ENCODE measurements at regions not wholly inside any gene's neighbourhood (a gene's known extent, or its start where the extent isn't known, plus 50 kb on each side); places are given as distances from the start of the nearest gene placed in this dataset.

DNA sequence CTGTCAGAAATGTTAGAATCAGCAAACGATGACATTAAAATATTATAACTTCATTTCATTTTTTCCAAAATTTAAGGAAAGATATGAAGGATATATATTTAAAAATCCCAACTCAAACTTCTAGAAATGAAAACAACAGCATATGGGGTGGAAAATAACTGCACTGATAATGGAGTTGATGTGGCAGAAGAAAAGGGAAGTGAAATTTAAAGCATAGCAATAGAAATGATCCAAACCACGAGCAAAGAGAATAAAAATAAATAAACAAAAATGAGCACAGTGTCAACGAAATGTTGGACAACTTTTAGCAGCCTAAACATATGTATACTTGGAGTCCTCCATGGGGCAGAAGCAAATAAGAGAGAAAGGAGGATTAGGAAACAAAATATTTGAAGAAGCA is 280.2 kb downstream of the KCNJ3 start:
- no peak for TF ChIP-seq CTCF (conservative IDR thresholded peaks at IDR 0.05; ENCODE audit: low read depth, low read length)
- no peak for TF ChIP-seq MAFK (IDR thresholded peaks at IDR 0.05; ENCODE audit: low read depth, low read length)
- TF ChIP-seq MXI1 (IDR thresholded peaks at IDR 0.05; ENCODE audit: borderline replicate concordance, low read depth, low read length), result no peak
- TF ChIP-seq POLR2A (IDR thresholded peaks at IDR 0.05; ENCODE audit: low read depth, low read length), result no peak
- TF ChIP-seq RCOR1 (IDR thresholded peaks at IDR 0.05; ENCODE audit: insufficient replicate concordance, low read length), result no peak
- TF ChIP-seq SMC3 (IDR thresholded peaks at IDR 0.05; ENCODE audit: low read depth, low read length), result no peak
- no peak for TF ChIP-seq NFE2L2 (IDR thresholded peaks at IDR 0.05; ENCODE audit: low read depth, low read length)
- no peak for TF ChIP-seq RAD21 (IDR thresholded peaks at IDR 0.05; ENCODE audit: low read length)

Data from IMR-90 (cell line).